ENCODE measurements at regions not wholly inside any gene's neighbourhood (a gene's known extent, or its start where the extent isn't known, plus 50 kb on each side); places are given as distances from the start of the nearest gene placed in this dataset.
"Not testable (repeated sequence)": the region's sequence is repeated elsewhere in the genome, so short reads cannot be mapped to it uniquely, and the experiment has no call there.

DNA sequence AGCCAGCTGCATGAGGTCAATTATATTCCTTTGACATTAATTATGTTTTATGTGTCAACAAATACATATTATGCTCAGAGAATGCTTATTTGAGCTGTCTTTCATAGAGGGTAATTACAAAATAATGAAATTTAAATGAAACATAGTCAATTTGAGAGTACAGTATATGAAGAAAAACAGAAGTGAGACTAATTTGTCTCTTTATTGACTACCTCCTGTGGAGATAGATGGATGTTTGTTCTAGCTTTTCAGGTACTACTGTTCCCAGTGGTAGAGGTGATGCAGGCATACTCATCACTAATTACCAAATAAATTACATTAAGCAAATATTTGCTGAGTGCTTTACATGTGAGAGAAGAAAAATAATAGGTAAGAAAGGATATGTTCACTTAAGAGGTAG, 1129.6 kb downstream of the OTOL1 start:
- no peak for DNase-seq (ENCODE audit: extremely low spot score, unreplicated experiment)
- Mint-ChIP-seq H3K9me3 (no peaks in the 10 kb centered on the region), H3K4me3 (no peak overlapping the region), H3K27me3 (no peaks in the 10 kb centered on the region), H3K4me1 (ENCODE audit: unreplicated experiment) (no peaks in the 10 kb centered on the region), H3K27ac (no peak overlapping the region), H3K36me3 (no peaks in the 10 kb centered on the region)
- TF ChIP-seq, protein P1, sequence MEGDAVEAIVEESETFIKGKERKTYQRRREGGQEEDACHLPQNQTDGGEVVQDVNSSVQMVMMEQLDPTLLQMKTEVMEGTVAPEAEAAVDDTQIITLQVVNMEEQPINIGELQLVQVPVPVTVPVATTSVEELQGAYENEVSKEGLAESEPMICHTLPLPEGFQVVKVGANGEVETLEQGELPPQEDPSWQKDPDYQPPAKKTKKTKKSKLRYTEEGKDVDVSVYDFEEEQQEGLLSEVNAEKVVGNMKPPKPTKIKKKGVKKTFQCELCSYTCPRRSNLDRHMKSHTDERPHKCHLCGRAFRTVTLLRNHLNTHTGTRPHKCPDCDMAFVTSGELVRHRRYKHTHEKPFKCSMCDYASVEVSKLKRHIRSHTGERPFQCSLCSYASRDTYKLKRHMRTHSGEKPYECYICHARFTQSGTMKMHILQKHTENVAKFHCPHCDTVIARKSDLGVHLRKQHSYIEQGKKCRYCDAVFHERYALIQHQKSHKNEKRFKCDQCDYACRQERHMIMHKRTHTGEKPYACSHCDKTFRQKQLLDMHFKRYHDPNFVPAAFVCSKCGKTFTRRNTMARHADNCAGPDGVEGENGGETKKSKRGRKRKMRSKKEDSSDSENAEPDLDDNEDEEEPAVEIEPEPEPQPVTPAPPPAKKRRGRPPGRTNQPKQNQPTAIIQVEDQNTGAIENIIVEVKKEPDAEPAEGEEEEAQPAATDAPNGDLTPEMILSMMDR (conservative IDR thresholded peaks at IDR 0.05) = no peak

DNA sequence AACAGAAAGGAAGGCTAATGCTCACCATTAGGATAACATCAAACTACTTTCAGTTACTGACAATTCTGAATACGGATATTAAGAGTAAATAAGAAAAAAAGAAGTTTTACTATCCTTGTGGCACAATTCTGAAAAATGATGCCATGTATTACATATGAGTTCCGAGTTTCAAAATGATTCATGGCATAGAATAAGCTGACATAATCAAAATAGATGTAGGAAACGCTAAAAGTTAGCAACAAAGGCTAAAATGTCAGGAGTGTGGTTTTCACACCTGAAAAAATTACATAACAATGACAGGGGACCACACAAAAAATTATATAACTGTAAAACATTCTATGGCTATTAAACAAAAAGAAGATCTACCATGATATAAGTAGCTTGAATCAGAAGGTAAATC, 1131.9 kb downstream of the OTOL1 start:
- Mint-ChIP-seq H3K36me3 (no peaks in the 10 kb centered on the region), H3K27me3 (no peaks in the 10 kb centered on the region)

DNA sequence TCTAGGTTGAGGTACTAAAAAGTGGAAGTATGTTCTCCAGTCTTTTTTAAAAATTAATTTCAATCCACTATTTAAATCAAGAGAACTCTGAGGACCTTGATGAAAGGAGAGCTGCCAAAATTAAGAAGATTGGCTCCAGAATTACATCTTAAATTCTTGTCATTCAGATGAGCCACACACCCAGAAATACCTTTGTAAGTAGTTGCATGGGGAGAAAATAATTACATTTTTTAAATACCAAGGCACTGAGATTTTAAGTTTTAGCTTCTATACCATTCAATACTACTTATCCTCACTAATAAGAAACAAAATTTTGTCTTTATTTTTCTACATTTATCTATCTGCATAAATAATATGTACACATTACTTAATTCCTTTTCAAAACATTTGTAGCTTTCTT, 1132.8 kb downstream of the OTOL1 start:
- Mint-ChIP-seq H3K27ac (no peak overlapping the region), H3K4me1 (ENCODE audit: unreplicated experiment) (no peaks in the 10 kb centered on the region), H3K9me3 (no peaks in the 10 kb centered on the region), H3K36me3 (no peaks in the 10 kb centered on the region), H3K4me3 (no peak overlapping the region), H3K27me3 (no peaks in the 10 kb centered on the region)
- DNase-seq (ENCODE audit: extremely low spot score, unreplicated experiment) = no peak
- TF ChIP-seq, protein P1 (conservative IDR thresholded peaks at IDR 0.05) = no peak

More for the DNA sequence above, 1131.9 kb downstream of the OTOL1 start:
- H3K9me3 Mint-ChIP-seq = no peaks in the 10 kb centered on the region
- TF ChIP-seq, protein P1 (conservative IDR thresholded peaks at IDR 0.05) = no peak
- no peak overlapping the region for H3K4me3 Mint-ChIP-seq
- H3K4me1 Mint-ChIP-seq (ENCODE audit: unreplicated experiment) = no peaks in the 10 kb centered on the region
- no peak overlapping the region for H3K27ac Mint-ChIP-seq
- DNase-seq (ENCODE audit: extremely low spot score, unreplicated experiment) = no peak

DNA sequence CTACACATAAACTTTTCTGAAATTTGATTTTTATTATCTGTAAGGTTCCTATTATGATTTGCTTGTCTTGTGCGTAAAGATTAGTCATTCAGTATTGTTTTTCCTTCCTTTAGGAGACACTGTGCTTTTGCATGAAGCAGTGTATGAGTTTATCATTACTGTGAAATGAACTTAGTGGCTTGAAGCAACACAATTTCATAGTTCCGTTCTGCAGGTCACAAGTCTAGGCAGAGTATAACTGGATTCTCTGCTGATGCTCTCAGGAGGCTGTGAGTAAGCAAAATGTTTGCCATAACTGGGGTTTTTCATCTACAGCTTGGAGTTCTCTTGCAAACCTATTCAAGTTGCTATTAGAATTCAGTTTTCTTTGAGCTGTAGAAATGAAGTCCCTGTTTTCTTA, 1136.1 kb downstream of the OTOL1 start:
- H3K4me3 Mint-ChIP-seq = no peak overlapping the region
- no peak for DNase-seq (ENCODE audit: extremely low spot score, unreplicated experiment)
- H3K4me1 Mint-ChIP-seq (ENCODE audit: unreplicated experiment) = no peaks in the 10 kb centered on the region
- TF ChIP-seq, protein P1 (conservative IDR thresholded peaks at IDR 0.05) = no peak
- no peak overlapping the region for H3K27ac Mint-ChIP-seq
- H3K36me3 Mint-ChIP-seq = no peaks in the 10 kb centered on the region
- no peaks in the 10 kb centered on the region for H3K27me3 Mint-ChIP-seq
- H3K9me3 Mint-ChIP-seq = no peaks in the 10 kb centered on the region

DNA sequence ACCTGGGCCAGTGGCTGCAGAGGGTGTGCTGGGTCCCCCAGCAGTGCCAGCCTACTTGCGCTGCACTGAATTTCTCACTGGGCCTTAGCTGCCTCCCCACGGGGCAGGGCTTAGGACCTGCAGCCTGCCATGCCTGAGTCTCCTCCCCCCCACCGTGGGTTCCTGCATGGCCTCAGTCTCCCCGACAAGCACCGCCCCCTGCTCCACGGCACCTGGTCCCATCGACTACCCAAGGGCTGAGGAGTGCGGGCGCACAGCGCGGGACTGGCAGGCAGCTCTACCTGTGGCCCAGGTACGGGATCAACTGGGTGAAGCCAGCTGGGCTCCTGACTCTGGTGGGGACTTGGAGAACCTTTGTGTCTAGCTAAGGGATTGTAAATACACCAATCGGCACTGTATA, 1143.6 kb downstream of the OTOL1 start:
- H3K36me3 Mint-ChIP-seq; H3K4me3 Mint-ChIP-seq; H3K4me1 Mint-ChIP-seq (ENCODE audit: unreplicated experiment); DNase-seq (ENCODE audit: extremely low spot score, unreplicated experiment); H3K27me3 Mint-ChIP-seq; H3K9me3 Mint-ChIP-seq; H3K27ac Mint-ChIP-seq: not testable (repeated sequence)

DNA sequence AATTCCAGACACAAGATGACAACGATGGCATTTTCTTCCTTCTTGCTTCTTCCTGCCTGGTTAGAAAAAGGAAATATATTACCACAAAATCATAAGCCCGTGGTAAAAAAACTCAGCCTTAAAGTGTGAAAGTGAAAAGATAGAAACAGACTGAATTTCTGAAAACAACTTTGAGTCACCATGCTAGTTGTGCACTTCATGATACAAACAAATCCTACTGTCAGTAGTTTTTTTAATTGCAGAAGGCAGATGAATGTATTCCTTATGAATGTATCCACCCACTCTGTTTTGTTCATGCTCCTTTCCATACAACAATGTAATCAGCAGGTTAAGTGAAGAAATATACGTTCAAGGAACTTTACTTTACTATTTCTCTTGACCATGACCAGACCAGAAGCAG, 1144.7 kb downstream of the OTOL1 start:
- Mint-ChIP-seq H3K27ac (no peak overlapping the region), H3K27me3 (no peaks in the 10 kb centered on the region), H3K4me3 (no peak overlapping the region), H3K9me3 (no peaks in the 10 kb centered on the region), H3K4me1 (ENCODE audit: unreplicated experiment) (no peaks in the 10 kb centered on the region), H3K36me3 (no peaks in the 10 kb centered on the region)
- DNase-seq (ENCODE audit: extremely low spot score, unreplicated experiment) = no peak
- TF ChIP-seq, protein P1 (conservative IDR thresholded peaks at IDR 0.05) = no peak

Data from type B pancreatic cell (in vitro differentiated cells).